IMR-90 (cell line): ENCODE measurements at regions not wholly inside any gene's neighbourhood (a gene's known extent, or its start where the extent isn't known, plus 50 kb on each side); places are given as distances from the start of the nearest gene placed in this dataset.

Experiments
- ATAC-seq: fragments of 200-7000 bp; cut with Tn5 transposase; 2 replicates; pipeline ENCODE4 v1.9.1; 2020; ENCODE audit warnings: low read depth, mild to moderate bottlenecking, moderate library complexity
- BruUV-seq: library from RNA; stranded (reverse); fragments of 400-500 nt; replicated peaks from 2 replicates; lab custom pipeline; 2021; lab: Mats Ljungman, UMichigan
- CTCF ChIA-PET: fragments of 300-600 bp; formaldehyde crosslinking; extraction: SDS; loops from one replicate; lab custom pipeline; 2021; ENCODE audit warnings: antibody characterized with exemption; lab: Yijun Ruan, JAX
- POLR2A ChIA-PET: fragments of 300-600 bp; sonication (Branson Sonifier 250); formaldehyde crosslinking; loops from one replicate; lab custom pipeline; 2022; ENCODE audit warnings: antibody characterized with exemption; ENCODE audit not compliant: unreplicated experiment; lab: Charles Lee
- DNase-seq: peaks from one replicate; pipeline ENCODE4 v3.0.0; 2013
- H2AFZ ChIP-seq: replicated peaks from 2 replicates; pipeline ENCODE3; 2013; ENCODE audit warnings: low read length, mild to moderate bottlenecking; ENCODE audit not compliant: poor library complexity
- H2AK5ac ChIP-seq: 2 replicates; pipeline ENCODE4 v1.6.1; 2013; ENCODE audit warnings: low read depth, low read length, inconsistent platforms
- H2AK9ac ChIP-seq: replicated peaks from 2 replicates; pipeline ENCODE3; 2013; ENCODE audit warnings: mild to moderate bottlenecking, low read depth, low read length, moderate library complexity; ENCODE audit not compliant: poor library complexity
- H2BK120ac ChIP-seq: 2 replicates; pipeline ENCODE4 v1.6.1; 2013; ENCODE audit warnings: low read depth, low read length, inconsistent platforms
- H2BK15ac ChIP-seq: 3 replicates; pipeline ENCODE4 v1.6.1; 2013; ENCODE audit warnings: low read depth, low read length, inconsistent platforms
- H2BK20ac ChIP-seq: 2 replicates; pipeline ENCODE4 v1.6.1; 2013; ENCODE audit warnings: low read depth, mild to moderate bottlenecking, inconsistent platforms, low read length, moderate library complexity
- H2BK5ac ChIP-seq: 2 replicates; pipeline ENCODE4 v1.6.1; 2013; ENCODE audit warnings: mild to moderate bottlenecking, low read depth, low read length, inconsistent platforms; ENCODE audit not compliant: poor library complexity, severe bottlenecking
- H3K14ac ChIP-seq: replicated peaks from 2 replicates; pipeline ENCODE4 v1.6.1; 2013; ENCODE audit warnings: low read depth, low read length, inconsistent platforms
- H3K18ac ChIP-seq: 2 replicates; pipeline ENCODE4 v1.6.1; 2013; ENCODE audit warnings: low read depth, low read length, control low read depth
- H3K23ac ChIP-seq: 2 replicates; pipeline ENCODE4 v1.6.1; 2013; ENCODE audit warnings: low read depth, low read length, inconsistent platforms
- H3K27ac ChIP-seq: 2 replicates; pipeline ENCODE4 v1.5.1; 2013; ENCODE audit warnings: mild to moderate bottlenecking, control low read depth, low read length; ENCODE audit not compliant: insufficient read depth
- H3K27me3 ChIP-seq: 2 replicates; pipeline ENCODE4 v1.6.1; 2013; ENCODE audit warnings: low read length; ENCODE audit not compliant: control insufficient read depth, insufficient read depth
- H3K36me3 ChIP-seq: 2 replicates; pipeline ENCODE4 v1.6.1; 2013; ENCODE audit warnings: low read length, mixed read lengths; ENCODE audit not compliant: control insufficient read depth, insufficient read depth
- H3K4ac ChIP-seq: 2 replicates; pipeline ENCODE4 v1.6.1; 2013; ENCODE audit warnings: low read depth, low read length, inconsistent platforms
- H3K4me1 ChIP-seq: 2 replicates; pipeline ENCODE4 v1.6.1; 2013; ENCODE audit warnings: low read length, mixed read lengths; ENCODE audit not compliant: control insufficient read depth, insufficient read depth
- H3K4me2 ChIP-seq: 2 replicates; pipeline ENCODE4 v1.6.1; 2013; ENCODE audit warnings: low read depth, mild to moderate bottlenecking, control low read depth, low read length, moderate library complexity
- H3K4me3 ChIP-seq: 2 replicates; pipeline ENCODE4 v1.5.1; 2013; ENCODE audit warnings: low read depth, mild to moderate bottlenecking, control low read depth, low read length, moderate library complexity; ENCODE audit not compliant: insufficient read depth
- H3K56ac ChIP-seq: 2 replicates; pipeline ENCODE4 v1.6.1; 2013; ENCODE audit warnings: low read length, inconsistent platforms; ENCODE audit not compliant: insufficient read depth; ENCODE audit errors: extremely low read depth
- H3K79me1 ChIP-seq, 2 experiments: 2 replicates each; pipeline ENCODE4 v1.6.1; 2013; ENCODE audit warnings: low read length in 2 of 2, inconsistent platforms in 1 of 2, low read depth in 1 of 2
- H3K9ac ChIP-seq: 2 replicates; pipeline ENCODE4 v1.6.1; 2013; ENCODE audit warnings: low read depth, low read length, control low read depth
- H3K9me1 ChIP-seq: 2 replicates; pipeline ENCODE4 v1.6.1; 2013; ENCODE audit warnings: low read length, inconsistent platforms; ENCODE audit not compliant: insufficient read depth
- H3K9me3 ChIP-seq: 2 replicates; pipeline ENCODE4 v1.6.1; 2013; ENCODE audit warnings: low read length; ENCODE audit not compliant: control insufficient read depth, insufficient read depth
- H4K20me1 ChIP-seq: 2 replicates; pipeline ENCODE4 v1.6.1; 2013; ENCODE audit warnings: low read length, inconsistent platforms; ENCODE audit not compliant: insufficient read depth
- H4K5ac ChIP-seq: 2 replicates; pipeline ENCODE4 v1.6.1; 2013; ENCODE audit warnings: mild to moderate bottlenecking, low read depth, low read length, control low read depth
- H4K8ac ChIP-seq, 2 experiments: 2 replicates each; pipeline ENCODE4 v1.6.1; 2013; ENCODE audit warnings: low read depth in 2 of 2, low read length in 2 of 2, control low read depth in 1 of 2, inconsistent platforms in 1 of 2
- H4K91ac ChIP-seq: 2 replicates; pipeline ENCODE4 v1.6.1; 2013; ENCODE audit warnings: low read depth, low read length, inconsistent platforms; ENCODE audit not compliant: insufficient read depth
- BHLHE40 ChIP-seq: fragments of 150-350 bp; IDR thresholded peaks from 2 replicates; pipeline ENCODE4 v1.6.1; 2016; ENCODE audit warnings: mild to moderate bottlenecking, low read depth, low read length
- CEBPB ChIP-seq: IDR thresholded peaks from 2 replicates; pipeline ENCODE4 v1.6.1; 2012; ENCODE audit warnings: low read depth, low read length, improper control_type of control experiment
- CHD1 ChIP-seq: IDR thresholded peaks from 2 replicates; pipeline ENCODE4 v1.6.1; 2012; ENCODE audit warnings: low read depth, low read length, improper control_type of control experiment
- MAFK ChIP-seq: IDR thresholded peaks from 2 replicates; pipeline ENCODE4 v1.6.1; 2012; ENCODE audit warnings: low read depth, low read length, improper control_type of control experiment
- MAZ ChIP-seq: IDR thresholded peaks from 2 replicates; pipeline ENCODE4 v1.6.1; 2012; ENCODE audit warnings: low read depth, mild to moderate bottlenecking, low read length, improper control_type of control experiment, moderate library complexity, borderline replicate concordance
- NFE2L2 ChIP-seq: fragments of 150-350 bp; IDR thresholded peaks from 2 replicates; pipeline ENCODE4 v1.6.1; 2016; ENCODE audit warnings: low read depth, mild to moderate bottlenecking, low read length
- POLR2A ChIP-seq: IDR thresholded peaks from 2 replicates; pipeline ENCODE4 v1.6.1; 2012; ENCODE audit warnings: mild to moderate bottlenecking, low read depth, low read length
- RCOR1 ChIP-seq: IDR thresholded peaks from 2 replicates; pipeline ENCODE4 v1.6.1; 2012; ENCODE audit warnings: mild to moderate bottlenecking, low read length, improper control_type of control experiment; ENCODE audit not compliant: insufficient replicate concordance
- SMC3 ChIP-seq: fragments of 150-350 bp; IDR thresholded peaks from 2 replicates; pipeline ENCODE4 v1.6.1; 2016; ENCODE audit warnings: low read depth, mild to moderate bottlenecking, antibody characterized with exemption, low read length, moderate library complexity
- WGBS, 2 experiments: methylation state at CpG; one replicate each; pipeline versions ENCODE4 v1.1.5 to v1.1.7; 2013; ENCODE audit warnings: missing lambda C conversion rate in 2 of 2; ENCODE audit not compliant: insufficient read length in 1 of 2; ENCODE audit errors: extremely low coverage in 2 of 2; 5-methylcytosine and 5-hydroxymethylcytosine counted together
- dilution Hi-C: fragments of 300-500 bp; cut with HindIII; formaldehyde crosslinking; loops from one replicate; pipeline ENCODE4 v1.14.3; 2018; ENCODE audit warnings: low sequenced_read_pairs; ENCODE audit not compliant: unreplicated experiment
- in situ Hi-C: fragments of 300-500 bp; cut with MboI; formaldehyde crosslinking; loops from 3 replicates; pipeline ENCODE4 v1.14.3; 2019; ENCODE audit warnings: low sequenced_read_pairs, inconsistent platforms, mixed read lengths
- intact Hi-C: fragments of 100-400 bp; cut with micrococcal nuclease; formaldehyde crosslinking; loops from 2 replicates; pipeline ENCODE4 v1.10.0; 2022
- TF ChIP-seq, protein P1 (sequence below): conservative IDR thresholded peaks from 2 replicates; pipeline ENCODE4 v1.5.1; 2012; ENCODE audit warnings: mild to moderate bottlenecking, low read depth, low read length, improper control_type of control experiment
- TF ChIP-seq, protein P2 (sequence below): fragments of 150-350 bp; IDR thresholded peaks from 2 replicates; pipeline ENCODE4 v1.6.1; 2016; ENCODE audit warnings: low read depth, mild to moderate bottlenecking, low read length, moderate library complexity, borderline replicate concordance
- TF ChIP-seq, protein P3 (sequence below): fragments of 150-350 bp; IDR thresholded peaks from 2 replicates; pipeline ENCODE4 v1.6.1; 2017; ENCODE audit warnings: mild to moderate bottlenecking, antibody characterized with exemption, low read length, low read depth

DNA sequence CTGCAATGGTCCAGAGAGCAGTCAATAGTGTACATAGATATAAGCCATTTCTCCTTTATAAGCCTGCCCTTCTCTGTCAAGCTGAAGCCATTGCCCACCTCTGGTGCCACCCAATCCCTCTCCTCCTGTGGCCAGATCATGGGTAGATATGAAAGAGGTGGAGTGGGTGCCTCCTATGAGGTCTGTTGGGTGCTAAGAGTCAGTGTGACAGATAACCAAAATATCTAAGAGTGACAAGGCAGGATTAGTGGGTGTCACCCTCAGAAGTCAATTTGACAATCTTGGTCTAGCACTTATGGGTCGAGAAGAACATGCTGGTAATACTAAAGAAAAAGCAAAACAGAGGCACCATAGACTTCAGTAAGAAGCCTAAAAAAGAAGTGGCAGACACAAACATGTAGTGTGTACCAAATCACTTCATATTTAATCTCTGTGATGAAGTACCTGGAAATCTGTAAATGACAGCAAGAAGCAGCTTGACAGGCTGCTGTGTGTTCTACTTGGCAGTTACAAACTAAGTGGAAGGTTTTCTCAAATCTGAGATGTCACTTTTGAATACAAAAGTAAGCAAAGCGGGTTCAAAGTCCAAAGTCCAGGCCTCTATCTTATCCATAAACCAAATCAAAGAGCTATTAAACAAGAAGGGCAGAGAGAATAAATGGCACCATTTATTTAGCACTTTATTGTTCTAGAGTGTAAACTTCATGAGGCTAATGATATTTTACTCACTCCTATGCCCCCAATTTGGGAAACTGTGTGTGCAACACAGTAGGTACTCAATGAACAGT, 118.9 kb upstream of the EOMES start:
- Histone ChIP-seq H2AK9ac (no peak overlapping the region), H3K56ac (no peak overlapping the region), H3K4ac (no peak overlapping the region), H3K9me1 (no peaks in the 10 kb centered on the region), H4K91ac (no peak overlapping the region), H3K4me3 (no peak overlapping the region), H3K36me3 (no peaks in the 10 kb centered on the region), H2AK5ac (no peak overlapping the region), H2BK20ac (no peak overlapping the region), H2BK120ac (no peak overlapping the region), H2AFZ (no peak overlapping the region), H2BK5ac (no peak overlapping the region), H3K9ac (no peak overlapping the region), H3K79me1 (no peaks in the 10 kb centered on the region), H2BK15ac (no peak overlapping the region), H3K4me2 (no peak overlapping the region), H3K23ac (no peak overlapping the region), H4K8ac (no peak overlapping the region), H4K20me1 (no peaks in the 10 kb centered on the region), H3K4me1 (no peaks in the 10 kb centered on the region), H3K14ac (no peak overlapping the region), H4K5ac (no peak overlapping the region), H3K18ac (no peak overlapping the region), H3K9me3 (no peaks in the 10 kb centered on the region), H3K27me3 (no peaks in the 10 kb centered on the region), H3K27ac (no peak overlapping the region)
- no CpG with 5 or more reads among the region's 2 CpGs for WGBS, 2 experiments
- BruUV-seq, result no TSS peak
- CTCF ChIA-PET, result no interaction called here
- dilution Hi-C loops (no loop called here), in situ Hi-C loops (no loop called here), intact Hi-C loops (no loop called here)
- TF ChIP-seq POLR2A, result no peak
- TF ChIP-seq, protein P1, sequence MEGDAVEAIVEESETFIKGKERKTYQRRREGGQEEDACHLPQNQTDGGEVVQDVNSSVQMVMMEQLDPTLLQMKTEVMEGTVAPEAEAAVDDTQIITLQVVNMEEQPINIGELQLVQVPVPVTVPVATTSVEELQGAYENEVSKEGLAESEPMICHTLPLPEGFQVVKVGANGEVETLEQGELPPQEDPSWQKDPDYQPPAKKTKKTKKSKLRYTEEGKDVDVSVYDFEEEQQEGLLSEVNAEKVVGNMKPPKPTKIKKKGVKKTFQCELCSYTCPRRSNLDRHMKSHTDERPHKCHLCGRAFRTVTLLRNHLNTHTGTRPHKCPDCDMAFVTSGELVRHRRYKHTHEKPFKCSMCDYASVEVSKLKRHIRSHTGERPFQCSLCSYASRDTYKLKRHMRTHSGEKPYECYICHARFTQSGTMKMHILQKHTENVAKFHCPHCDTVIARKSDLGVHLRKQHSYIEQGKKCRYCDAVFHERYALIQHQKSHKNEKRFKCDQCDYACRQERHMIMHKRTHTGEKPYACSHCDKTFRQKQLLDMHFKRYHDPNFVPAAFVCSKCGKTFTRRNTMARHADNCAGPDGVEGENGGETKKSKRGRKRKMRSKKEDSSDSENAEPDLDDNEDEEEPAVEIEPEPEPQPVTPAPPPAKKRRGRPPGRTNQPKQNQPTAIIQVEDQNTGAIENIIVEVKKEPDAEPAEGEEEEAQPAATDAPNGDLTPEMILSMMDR, result no peak
- TF ChIP-seq, protein P2, sequence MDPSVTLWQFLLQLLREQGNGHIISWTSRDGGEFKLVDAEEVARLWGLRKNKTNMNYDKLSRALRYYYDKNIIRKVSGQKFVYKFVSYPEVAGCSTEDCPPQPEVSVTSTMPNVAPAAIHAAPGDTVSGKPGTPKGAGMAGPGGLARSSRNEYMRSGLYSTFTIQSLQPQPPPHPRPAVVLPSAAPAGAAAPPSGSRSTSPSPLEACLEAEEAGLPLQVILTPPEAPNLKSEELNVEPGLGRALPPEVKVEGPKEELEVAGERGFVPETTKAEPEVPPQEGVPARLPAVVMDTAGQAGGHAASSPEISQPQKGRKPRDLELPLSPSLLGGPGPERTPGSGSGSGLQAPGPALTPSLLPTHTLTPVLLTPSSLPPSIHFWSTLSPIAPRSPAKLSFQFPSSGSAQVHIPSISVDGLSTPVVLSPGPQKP, result no peak
- TF ChIP-seq, protein P3, sequence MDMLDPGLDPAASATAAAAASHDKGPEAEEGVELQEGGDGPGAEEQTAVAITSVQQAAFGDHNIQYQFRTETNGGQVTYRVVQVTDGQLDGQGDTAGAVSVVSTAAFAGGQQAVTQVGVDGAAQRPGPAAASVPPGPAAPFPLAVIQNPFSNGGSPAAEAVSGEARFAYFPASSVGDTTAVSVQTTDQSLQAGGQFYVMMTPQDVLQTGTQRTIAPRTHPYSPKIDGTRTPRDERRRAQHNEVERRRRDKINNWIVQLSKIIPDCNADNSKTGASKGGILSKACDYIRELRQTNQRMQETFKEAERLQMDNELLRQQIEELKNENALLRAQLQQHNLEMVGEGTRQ, result no peak
- no peak for TF ChIP-seq CEBPB
- TF ChIP-seq MAFK, result no peak
- TF ChIP-seq NFE2L2, result no peak
- TF ChIP-seq RCOR1, result no peak
- TF ChIP-seq BHLHE40, result no peak
- no peak for TF ChIP-seq SMC3
- TF ChIP-seq CHD1, result no peak
- TF ChIP-seq MAZ, result no peak
- POLR2A ChIA-PET, result no interaction called here
- ATAC-seq (no peak), DNase-seq (no peak)
